KMS-11 (cell line): ENCODE measurements at regions not wholly inside any gene's neighbourhood (a gene's known extent, or its start where the extent isn't known, plus 50 kb on each side); places are given as distances from the start of the nearest gene placed in this dataset.

Source experiments
- H2AFZ ChIP-seq: fragments of 200-600 bp; sonication (generic); 2 replicates; pipeline ENCODE4 v1.6.1; 2016; ENCODE audit warnings: antibody characterized with exemption, mixed run types, low read depth
- H3K27ac ChIP-seq: fragments of 200-600 bp; sonication (generic); 2 replicates; pipeline ENCODE4 v1.6.1; 2016; ENCODE audit warnings: mild to moderate bottlenecking, mixed run types
- H3K27me3 ChIP-seq: fragments of 200-600 bp; sonication (generic); 2 replicates; pipeline ENCODE4 v1.6.1; 2017; ENCODE audit warnings: mild to moderate bottlenecking, low read depth, mixed run types, moderate library complexity; ENCODE audit not compliant: insufficient read depth
- H3K36me3 ChIP-seq: fragments of 200-600 bp; sonication (generic); 2 replicates; pipeline ENCODE4 v1.6.1; 2017; ENCODE audit warnings: mild to moderate bottlenecking, mixed run types; ENCODE audit not compliant: insufficient read depth
- H3K4me1 ChIP-seq: fragments of 200-600 bp; sonication (generic); 2 replicates; pipeline ENCODE4 v1.6.1; 2016; ENCODE audit warnings: mild to moderate bottlenecking, low read depth, mixed run types; ENCODE audit not compliant: poor library complexity, severe bottlenecking
- H3K4me2 ChIP-seq: fragments of 200-600 bp; sonication (generic); 2 replicates; pipeline ENCODE4 v1.7.0; 2016; ENCODE audit warnings: mild to moderate bottlenecking, mixed run types
- H3K4me3 ChIP-seq: fragments of 200-600 bp; sonication (generic); IDR thresholded peaks from 2 replicates; pipeline ENCODE4 v1.6.1; 2017; ENCODE audit warnings: low read depth, low read length, mixed read lengths; ENCODE audit not compliant: insufficient read depth
- H3K79me2 ChIP-seq: fragments of 200-600 bp; sonication (generic); 2 replicates; pipeline ENCODE4 v1.6.1; 2016; ENCODE audit warnings: low read depth, mixed run types; ENCODE audit not compliant: insufficient read depth
- H3K9ac ChIP-seq: fragments of 200-600 bp; sonication (generic); 2 replicates; pipeline ENCODE4 v1.6.1; 2016; ENCODE audit warnings: mild to moderate bottlenecking, mixed run types
- H4K20me1 ChIP-seq: fragments of 200-600 bp; sonication (generic); 2 replicates; pipeline ENCODE4 v1.6.1; 2016; ENCODE audit warnings: mild to moderate bottlenecking, mixed run types; ENCODE audit not compliant: insufficient read depth
- CTCF ChIP-seq: fragments of 200-600 bp; sonication (generic); conservative IDR thresholded peaks from 2 replicates; pipeline ENCODE4 v1.6.1; 2017; ENCODE audit warnings: low read depth, mild to moderate bottlenecking, antibody characterized with exemption, low read length, moderate library complexity, mixed read lengths

DNA sequence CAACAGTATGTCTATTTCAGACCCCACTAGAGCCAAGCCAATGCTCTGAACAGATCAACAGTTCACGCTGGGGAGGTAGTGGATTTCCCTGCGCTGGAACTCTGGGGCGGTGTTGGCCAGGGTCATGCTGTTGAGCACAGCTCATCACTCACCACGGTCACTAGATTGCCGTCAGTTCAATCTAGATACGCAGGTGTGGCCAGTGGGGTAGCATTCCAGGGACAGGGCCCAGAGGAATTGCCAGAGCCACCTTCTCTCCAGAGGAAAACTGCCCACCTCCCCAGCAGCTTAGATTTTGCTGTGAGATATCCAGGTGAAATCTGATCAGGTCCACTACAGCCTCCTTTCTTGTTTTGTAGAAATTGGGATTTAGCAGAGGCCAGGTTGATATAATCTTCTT lies 101.8 kb downstream of the SOX11 start:
- H2AFZ ChIP-seq: no peak overlapping the region
- TF ChIP-seq CTCF: no peak
- H3K4me3 ChIP-seq: no peak overlapping the region
- H3K79me2 ChIP-seq: no peaks in the 10 kb centered on the region
- no peaks in the 10 kb centered on the region for H4K20me1 ChIP-seq
- no peak overlapping the region for H3K9ac ChIP-seq
- H3K36me3 ChIP-seq: no peaks in the 10 kb centered on the region
- H3K27ac ChIP-seq: no peak overlapping the region
- H3K27me3 ChIP-seq: no peaks in the 10 kb centered on the region
- H3K4me2 ChIP-seq: no peak overlapping the region
- H3K4me1 ChIP-seq: no peaks in the 10 kb centered on the region

GRCh38 chr2:5798084-5798483 lies 105.9 kb downstream of the SOX11 start:
- Histone ChIP-seq H3K4me1 (no peaks in the 10 kb centered on the region), H2AFZ (no peak overlapping the region), H3K27ac (no peak overlapping the region), H3K79me2 (no peaks in the 10 kb centered on the region), H3K4me2 (no peak overlapping the region), H3K4me3 (no peak overlapping the region), H3K9ac (no peak overlapping the region), H3K27me3 (no peaks in the 10 kb centered on the region), H4K20me1 (no peaks in the 10 kb centered on the region), H3K36me3 (no peaks in the 10 kb centered on the region)
- no peak for TF ChIP-seq CTCF

DNA sequence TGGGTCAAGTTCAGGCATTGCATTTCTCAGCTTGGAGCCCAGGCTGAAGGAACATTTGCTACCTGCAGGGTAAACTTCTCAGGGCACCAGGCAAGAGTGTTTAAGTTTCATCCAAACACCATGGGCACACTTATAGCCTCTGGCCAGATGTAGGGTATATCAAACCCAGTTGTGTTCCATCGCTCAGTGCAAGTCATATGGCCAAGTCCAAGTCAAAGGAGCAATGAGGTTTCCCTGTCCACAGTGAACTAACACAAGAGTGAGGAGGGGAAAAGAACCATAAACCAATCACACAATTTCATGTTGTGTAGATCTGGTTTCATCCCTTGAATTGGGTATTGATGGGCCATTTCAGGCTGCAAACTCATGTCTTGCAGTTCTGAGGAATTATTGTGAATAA lies 107.2 kb downstream of the SOX11 start:
- TF ChIP-seq CTCF: no peak

DNA sequence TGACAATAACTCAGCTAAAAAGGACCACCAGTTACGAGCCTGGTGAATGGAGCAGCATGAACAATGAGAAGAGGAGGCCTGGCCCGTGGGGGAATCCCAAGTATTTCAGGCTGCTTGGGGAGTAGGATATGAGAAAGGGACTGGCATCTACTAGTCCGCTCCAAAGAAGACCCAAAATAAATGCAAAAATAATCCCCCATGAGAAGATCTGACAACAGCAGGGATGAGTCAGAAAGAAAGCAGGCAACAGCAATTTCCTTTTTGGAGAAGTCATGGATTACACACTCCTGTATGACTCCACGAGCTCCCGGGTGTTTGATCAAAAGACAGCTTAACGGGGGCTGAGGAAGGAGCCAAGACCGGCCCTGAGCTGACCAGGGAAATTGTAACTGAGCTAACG lies 111.4 kb downstream of the SOX11 start:
- Histone ChIP-seq H3K36me3 (no peaks in the 10 kb centered on the region), H3K4me2 (no peak overlapping the region), H3K4me3 (no peak overlapping the region), H3K27ac (no peak overlapping the region), H3K79me2 (no peaks in the 10 kb centered on the region), H3K4me1 (no peaks in the 10 kb centered on the region), H2AFZ (no peak overlapping the region), H3K27me3 (no peaks in the 10 kb centered on the region), H4K20me1 (no peaks in the 10 kb centered on the region), H3K9ac (no peak overlapping the region)
- no peak for TF ChIP-seq CTCF

More for the DNA sequence above, 107.2 kb downstream of the SOX11 start:
- Histone ChIP-seq H3K79me2 (no peaks in the 10 kb centered on the region), H3K4me2 (no peak overlapping the region), H2AFZ (no peak overlapping the region), H3K27ac (no peak overlapping the region), H3K27me3 (no peaks in the 10 kb centered on the region), H3K9ac (no peak overlapping the region), H3K36me3 (no peaks in the 10 kb centered on the region), H3K4me1 (no peaks in the 10 kb centered on the region), H3K4me3 (no peak overlapping the region), H4K20me1 (no peaks in the 10 kb centered on the region)
